A673 (cell line): ENCODE measurements at regions not wholly inside any gene's neighbourhood (a gene's known extent, or its start where the extent isn't known, plus 50 kb on each side); places are given as distances from the start of the nearest gene placed in this dataset.
"Not testable (repeated sequence)": the region's sequence is repeated elsewhere in the genome, so short reads cannot be mapped to it uniquely, and the experiment has no call there.

Experiments used
- BruUV-seq: library from RNA; stranded (reverse); fragments of 400-500 nt; replicated peaks from 2 replicates; lab custom pipeline; 2021; lab: Mats Ljungman, UMichigan
- CTCF ChIA-PET: fragments of 300-600 bp; sonication (Branson Sonifier 250); formaldehyde crosslinking; loops from one replicate; lab custom pipeline; 2022; ENCODE audit warnings: antibody characterized with exemption; lab: Charles Lee
- POLR2A ChIA-PET: fragments of 300-600 bp; sonication (Branson Sonifier 250); formaldehyde crosslinking; loops from one replicate; lab custom pipeline; 2022; ENCODE audit warnings: antibody characterized with exemption; ENCODE audit not compliant: low non-redundant PET; lab: Charles Lee
- DNase-seq: peaks from one replicate; pipeline ENCODE4 v3.0.0-alpha.2; 2015; ENCODE audit warnings: low spot score
- H3K27ac ChIP-seq: fragments of 200-600 bp; sonication (generic); 2 replicates; pipeline ENCODE4 v1.5.1; 2016; ENCODE audit warnings: mixed run types, low read depth, mild to moderate bottlenecking, mixed read lengths, antibody characterized with exemption, low read length; ENCODE audit not compliant: poor library complexity, severe bottlenecking
- H3K27me3 ChIP-seq: fragments of 200-600 bp; sonication (generic); replicated peaks from 2 replicates; pipeline ENCODE4 v1.6.1; 2017; ENCODE audit warnings: mixed run types, low read depth, mild to moderate bottlenecking, mixed read lengths, antibody characterized with exemption, low read length; ENCODE audit not compliant: insufficient read depth, poor library complexity
- H3K36me3 ChIP-seq: fragments of 200-600 bp; sonication (generic); 2 replicates; pipeline ENCODE4 v1.6.1; 2016; ENCODE audit warnings: mixed run types, mild to moderate bottlenecking, mixed read lengths, antibody characterized with exemption, low read length; ENCODE audit not compliant: insufficient read depth, poor library complexity, severe bottlenecking
- H3K4me1 ChIP-seq: fragments of 200-600 bp; sonication (generic); 2 replicates; pipeline ENCODE4 v1.6.1; 2017; ENCODE audit warnings: mixed run types, mild to moderate bottlenecking, mixed read lengths, antibody characterized with exemption, low read length; ENCODE audit not compliant: insufficient read depth, poor library complexity, severe bottlenecking
- H3K4me3 ChIP-seq: fragments of 200-600 bp; sonication (generic); 2 replicates; pipeline ENCODE4 v1.5.1; 2016; ENCODE audit warnings: low read depth, mixed run types, mild to moderate bottlenecking, mixed read lengths, low read length; ENCODE audit not compliant: poor library complexity, severe bottlenecking
- H3K9me3 ChIP-seq: fragments of 200-600 bp; sonication (generic); 2 replicates; pipeline ENCODE4 v1.6.1; 2016; ENCODE audit warnings: mixed run types, low read depth, mild to moderate bottlenecking, mixed read lengths, antibody characterized with exemption, low read length; ENCODE audit not compliant: poor library complexity, severe bottlenecking
- EZH2 ChIP-seq: fragments of 200-600 bp; sonication (generic); IDR thresholded peaks from 2 replicates; pipeline ENCODE4 v1.6.1; 2017; ENCODE audit warnings: borderline replicate concordance, low read depth, mild to moderate bottlenecking, mixed read lengths, antibody characterized with exemption, low read length; ENCODE audit not compliant: poor library complexity, severe bottlenecking
- intact Hi-C: fragments of 100-400 bp; cut with micrococcal nuclease; formaldehyde crosslinking; loops from one replicate; pipeline ENCODE4 v1.10.0; 2022; ENCODE audit not compliant: unreplicated experiment
- TF ChIP-seq, protein P1 (sequence below): fragments of 300-800, 200-600 bp; sonication (generic); conservative IDR thresholded peaks from 2 replicates; pipeline ENCODE4 v1.5.1; 2017; ENCODE audit warnings: low read depth, mild to moderate bottlenecking, antibody characterized with exemption, low read length, moderate library complexity, mixed read lengths

DNA sequence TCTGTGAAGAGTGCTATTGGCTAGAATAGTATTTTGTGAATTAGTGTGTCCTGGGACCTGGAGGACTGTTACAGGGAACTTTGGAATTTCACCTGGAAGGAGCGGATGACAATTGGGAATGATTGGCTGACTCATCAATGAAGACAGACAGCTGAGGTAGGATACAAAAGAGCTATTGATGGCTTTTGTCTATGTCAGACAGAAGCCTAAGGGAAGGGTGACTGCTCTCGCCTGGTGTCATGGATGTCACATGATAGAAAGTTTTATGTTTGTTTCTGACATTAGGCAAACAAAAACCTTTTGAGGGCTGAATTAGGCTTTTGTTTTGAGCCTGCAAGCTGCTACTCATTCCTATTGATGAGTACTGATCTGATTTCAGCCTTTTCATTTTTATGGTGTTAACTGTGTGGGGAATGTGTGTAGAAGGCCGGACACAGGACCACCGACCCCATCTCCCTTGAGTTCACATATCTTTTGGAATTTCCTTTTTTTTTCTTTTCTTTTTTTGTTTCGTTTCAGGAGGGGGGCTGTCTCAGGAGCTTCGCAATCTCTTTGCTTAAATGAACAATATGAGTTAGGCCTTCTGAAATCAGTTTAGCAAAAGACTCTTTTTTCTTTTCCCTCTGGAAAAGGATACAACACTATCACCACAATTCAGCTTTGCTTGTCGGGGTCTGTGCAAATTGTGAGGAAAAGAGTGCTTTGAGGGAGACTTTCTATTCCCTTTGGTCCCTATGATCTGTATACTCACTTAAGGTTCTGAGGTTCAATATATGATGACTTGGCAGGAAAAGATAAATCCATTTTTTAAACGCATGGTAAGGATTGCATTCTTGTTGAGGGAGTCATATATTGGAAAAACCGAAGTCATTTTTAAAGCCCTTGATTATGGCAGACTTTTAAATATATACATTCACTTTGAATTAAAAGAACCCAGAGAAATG, 207.9 kb upstream of the FIGN start:
- H3K9me3 ChIP-seq = no peaks in the 10 kb centered on the region
- intact Hi-C loops = no loop called here
- no peak for DNase-seq
- TF ChIP-seq EZH2 = no peak
- TF ChIP-seq, protein P1, sequence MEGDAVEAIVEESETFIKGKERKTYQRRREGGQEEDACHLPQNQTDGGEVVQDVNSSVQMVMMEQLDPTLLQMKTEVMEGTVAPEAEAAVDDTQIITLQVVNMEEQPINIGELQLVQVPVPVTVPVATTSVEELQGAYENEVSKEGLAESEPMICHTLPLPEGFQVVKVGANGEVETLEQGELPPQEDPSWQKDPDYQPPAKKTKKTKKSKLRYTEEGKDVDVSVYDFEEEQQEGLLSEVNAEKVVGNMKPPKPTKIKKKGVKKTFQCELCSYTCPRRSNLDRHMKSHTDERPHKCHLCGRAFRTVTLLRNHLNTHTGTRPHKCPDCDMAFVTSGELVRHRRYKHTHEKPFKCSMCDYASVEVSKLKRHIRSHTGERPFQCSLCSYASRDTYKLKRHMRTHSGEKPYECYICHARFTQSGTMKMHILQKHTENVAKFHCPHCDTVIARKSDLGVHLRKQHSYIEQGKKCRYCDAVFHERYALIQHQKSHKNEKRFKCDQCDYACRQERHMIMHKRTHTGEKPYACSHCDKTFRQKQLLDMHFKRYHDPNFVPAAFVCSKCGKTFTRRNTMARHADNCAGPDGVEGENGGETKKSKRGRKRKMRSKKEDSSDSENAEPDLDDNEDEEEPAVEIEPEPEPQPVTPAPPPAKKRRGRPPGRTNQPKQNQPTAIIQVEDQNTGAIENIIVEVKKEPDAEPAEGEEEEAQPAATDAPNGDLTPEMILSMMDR = no peak
- ChIA-PET CTCF (no interaction called here), POLR2A (no interaction called here)
- no peaks in the 10 kb centered on the region for H3K4me1 ChIP-seq
- peaks cover 68% of the 10 kb centered on the region for H3K27me3 ChIP-seq
- no peak overlapping the region for H3K27ac ChIP-seq
- no peak overlapping the region for H3K4me3 ChIP-seq
- H3K36me3 ChIP-seq = no peaks in the 10 kb centered on the region
- BruUV-seq = no TSS peak

DNA sequence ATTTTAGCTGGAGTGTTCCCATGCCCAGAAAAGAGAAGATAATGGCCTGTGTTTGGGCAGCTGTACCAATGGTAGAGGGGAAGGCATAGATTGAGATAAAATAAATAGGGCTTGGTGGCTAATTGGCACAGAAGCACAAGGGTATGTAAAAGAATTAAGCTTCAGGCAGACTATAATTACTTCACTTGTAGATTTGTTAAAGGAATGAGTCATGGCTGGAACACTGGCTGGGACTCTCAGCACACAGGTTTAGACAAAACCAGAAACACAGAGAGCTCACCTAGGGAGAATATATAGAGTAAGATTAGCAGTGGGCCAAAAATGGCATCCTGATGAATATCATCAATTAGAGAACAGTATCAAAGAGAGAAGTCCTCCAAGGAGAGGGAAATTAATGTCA, 198.3 kb upstream of the FIGN start:
- no peak for DNase-seq
- no peak overlapping the region for H3K4me3 ChIP-seq
- no peaks in the 10 kb centered on the region for H3K9me3 ChIP-seq
- POLR2A ChIA-PET = no interaction called here
- BruUV-seq = no TSS peak
- CTCF ChIA-PET = no interaction called here
- intact Hi-C loops = no loop called here
- peaks cover 7% of the 10 kb centered on the region for H3K27me3 ChIP-seq
- TF ChIP-seq EZH2 = no peak
- TF ChIP-seq, protein P1 = no peak
- no peaks in the 10 kb centered on the region for H3K4me1 ChIP-seq
- H3K27ac ChIP-seq = no peak overlapping the region
- H3K36me3 ChIP-seq = no peaks in the 10 kb centered on the region

DNA sequence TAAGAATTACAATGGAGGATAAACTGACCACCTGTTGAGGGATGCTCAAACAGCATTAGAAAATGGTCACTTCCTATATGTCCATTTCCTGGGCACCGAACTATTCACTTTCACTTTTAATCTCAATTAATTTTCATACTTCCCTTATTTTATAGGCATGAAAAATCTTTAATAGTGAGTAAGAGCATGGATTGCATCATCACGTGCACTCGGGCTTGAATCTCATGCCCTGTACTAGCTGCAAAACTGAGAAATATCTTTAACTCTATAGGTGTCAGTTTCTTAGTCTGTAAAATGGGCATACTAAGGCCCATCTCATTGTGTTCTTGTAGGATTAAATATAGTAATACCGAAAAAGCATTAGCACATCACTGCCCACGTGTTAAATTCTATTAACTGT, 183.9 kb upstream of the FIGN start:
- DNase-seq = no peak
- CTCF ChIA-PET = no interaction called here
- Histone ChIP-seq H3K27me3 (no peaks in the 10 kb centered on the region), H3K36me3 (no peaks in the 10 kb centered on the region), H3K9me3 (no peaks in the 10 kb centered on the region), H3K4me1 (no peaks in the 10 kb centered on the region), H3K27ac (no peak overlapping the region), H3K4me3 (no peak overlapping the region)
- POLR2A ChIA-PET = no interaction called here
- no peak for TF ChIP-seq EZH2
- TF ChIP-seq, protein P1 = no peak
- intact Hi-C loops = no loop called here
- no TSS peak for BruUV-seq

GRCh38 chr2:163914486-163914885, 178.7 kb upstream of the FIGN start:
- CTCF ChIA-PET, H3K36me3 ChIP-seq, H3K27me3 ChIP-seq, H3K9me3 ChIP-seq, intact Hi-C loops, DNase-seq, POLR2A ChIA-PET, H3K4me3 ChIP-seq, H3K4me1 ChIP-seq, BruUV-seq, H3K27ac ChIP-seq: not testable (repeated sequence)

DNA sequence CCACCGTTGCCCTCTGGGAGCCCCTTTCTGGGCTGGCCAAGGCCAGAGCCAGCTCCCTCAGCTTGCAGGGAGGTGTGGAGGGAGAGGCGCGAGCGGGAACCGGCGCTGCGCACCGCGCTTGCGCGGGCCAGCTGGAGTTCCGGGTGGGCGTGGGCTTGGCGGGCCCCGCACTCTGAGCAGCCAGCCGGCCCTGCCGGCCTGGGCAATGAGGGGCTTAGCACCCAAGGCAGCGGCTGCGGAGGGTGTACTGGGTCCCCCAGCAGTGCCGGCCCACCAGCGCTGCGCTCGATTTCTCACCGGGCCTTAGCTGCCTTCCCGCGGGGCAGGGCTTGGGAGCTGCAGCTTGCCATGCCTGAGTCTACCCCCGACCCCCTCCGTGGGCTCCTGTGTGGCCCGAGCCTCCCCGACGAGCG, 177.7 kb upstream of the FIGN start:
- POLR2A ChIA-PET, H3K9me3 ChIP-seq, H3K4me3 ChIP-seq, H3K36me3 ChIP-seq, DNase-seq, H3K4me1 ChIP-seq, CTCF ChIA-PET, BruUV-seq, H3K27ac ChIP-seq, H3K27me3 ChIP-seq, intact Hi-C loops: not testable (repeated sequence)
